Smooth muscle cell of the brain vasculature (primary cell): ENCODE measurements at regions not wholly inside any gene's neighbourhood (a gene's known extent, or its start where the extent isn't known, plus 50 kb on each side); places are given as distances from the start of the nearest gene placed in this dataset.

Experiments used
- DNase-seq: peaks from one replicate; pipeline ENCODE4 v3.0.0-alpha.2; 2012; ENCODE audit warnings: low read depth, low spot score

- DNase-seq = no peak
Measured at GRCh38 chr5:93886098-93886806, 144.9 kb upstream of the POU5F2 start.

- no peak for DNase-seq
Measured at GRCh38 chr5:93884254-93884653, 142.9 kb upstream of the POU5F2 start.

GRCh38 chr5:93883459-93883858, 142.1 kb upstream of the POU5F2 start:
- DNase-seq = no peak

DNA sequence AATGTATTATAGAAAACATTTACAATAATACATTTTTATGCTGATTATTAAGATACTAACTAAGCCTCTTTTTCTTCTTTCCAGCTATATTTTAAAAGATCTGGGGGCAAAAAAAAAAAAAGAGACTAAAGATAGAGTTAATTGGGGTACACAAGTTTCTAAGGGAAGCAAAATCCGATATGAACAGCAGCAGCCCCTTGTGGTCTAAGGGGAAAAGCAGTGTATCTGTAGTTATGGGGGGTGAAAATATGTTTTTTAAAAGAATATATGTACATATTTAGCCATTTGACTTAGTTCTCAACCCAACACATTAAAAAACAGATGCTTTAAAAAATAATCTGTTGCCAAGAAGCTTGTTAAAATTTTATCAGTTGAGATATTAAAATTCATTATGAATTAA, 134.3 kb upstream of the POU5F2 start:
- DNase-seq = no peak

GRCh38 chr5:93874491-93874890, 133.1 kb upstream of the POU5F2 start:
- DNase-seq = no peak

GRCh38 chr5:93874080-93874479, 132.7 kb upstream of the POU5F2 start:
- no peak for DNase-seq

GRCh38 chr5:93873211-93873736, 131.9 kb upstream of the POU5F2 start:
- no peak for DNase-seq

DNA sequence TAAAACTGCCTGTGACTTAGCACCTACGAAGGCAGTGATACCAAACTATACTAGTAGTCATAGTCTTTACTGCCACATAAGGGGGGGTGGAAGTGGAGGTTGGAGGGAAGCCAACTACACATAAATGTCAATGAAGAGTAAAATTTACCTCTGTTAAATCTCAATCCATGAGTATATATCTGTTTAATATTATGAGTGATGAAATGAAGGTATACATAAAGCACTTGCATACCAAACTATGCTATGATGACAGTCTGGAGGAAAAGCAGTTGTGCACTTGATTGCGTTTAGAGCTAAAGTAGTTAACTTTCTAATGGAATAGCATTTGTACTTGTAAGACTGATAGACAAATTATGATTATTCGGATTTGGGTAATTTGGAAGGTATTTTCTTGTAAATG, 129.2 kb upstream of the POU5F2 start:
- no peak for DNase-seq

- no peak for DNase-seq
Measured at GRCh38 chr5:93868851-93869250, 127.5 kb upstream of the POU5F2 start.

GRCh38 chr5:93850311-93850710, 108.9 kb upstream of the POU5F2 start:
- DNase-seq = no peak

DNA sequence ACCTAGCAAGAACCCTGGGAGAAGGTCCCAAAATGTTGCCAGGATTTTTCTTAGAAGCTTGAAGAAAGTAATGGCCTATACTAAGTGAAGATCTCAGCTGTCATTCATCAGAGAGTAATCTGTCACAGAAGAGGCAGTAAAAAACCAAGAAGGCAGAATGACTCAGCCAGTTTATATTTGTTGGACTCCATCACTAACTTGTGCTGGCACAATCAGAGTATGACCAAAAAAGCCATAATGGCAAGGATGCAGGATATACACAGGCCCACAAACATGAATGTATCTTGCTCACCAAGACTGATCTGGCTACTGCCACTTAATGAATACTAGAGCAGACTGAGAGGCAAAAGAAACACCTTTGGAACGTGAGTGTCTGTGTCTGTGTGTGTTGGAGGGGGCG, 104.0 kb upstream of the POU5F2 start:
- DNase-seq = no peak

- peak; percentile 4 for DNase-seq
Measured at GRCh38 chr5:93831449-93831848, 90.0 kb upstream of the POU5F2 start.

DNA sequence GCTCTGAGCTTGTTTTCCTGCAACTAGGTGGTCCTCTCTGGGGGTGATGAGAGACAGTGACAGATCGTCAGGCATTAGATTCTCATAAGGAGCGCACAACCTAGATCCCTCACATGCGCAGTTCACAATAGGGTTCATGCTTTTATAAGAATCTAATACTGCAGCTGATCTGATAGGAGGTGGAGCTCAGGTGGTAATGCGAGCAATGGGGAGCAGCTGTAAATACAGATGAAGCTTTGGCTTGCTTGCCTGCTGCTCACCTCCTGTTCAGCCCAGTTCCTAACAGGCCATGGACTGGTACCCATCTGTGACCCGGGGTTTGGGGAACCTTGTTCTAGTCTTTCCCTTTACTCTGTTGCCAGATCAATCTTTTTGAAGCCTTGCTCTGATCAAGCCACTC, 89.5 kb upstream of the POU5F2 start:
- DNase-seq = no peak

DNA sequence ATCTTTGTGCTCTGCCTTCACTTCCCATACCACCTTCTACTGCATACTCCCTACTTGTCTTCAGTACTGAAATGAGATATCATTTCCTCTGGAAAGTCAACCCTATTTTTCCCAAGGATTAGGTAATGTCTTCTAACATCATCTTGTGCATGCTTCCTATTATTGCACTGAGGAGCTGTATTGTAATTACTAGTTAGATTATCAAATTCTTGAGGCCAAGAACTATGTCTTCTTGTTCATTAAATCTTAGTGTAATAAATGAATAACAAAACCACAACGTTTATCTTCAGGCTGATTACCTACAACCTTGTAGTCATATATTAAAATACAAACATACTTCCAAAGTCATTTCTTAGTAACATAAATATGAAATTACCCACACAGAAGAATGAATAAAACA, 87.9 kb upstream of the POU5F2 start:
- DNase-seq = no peak

GRCh38 chr5:93821891-93822415, 80.6 kb upstream of the POU5F2 start:
- no peak for DNase-seq

DNA sequence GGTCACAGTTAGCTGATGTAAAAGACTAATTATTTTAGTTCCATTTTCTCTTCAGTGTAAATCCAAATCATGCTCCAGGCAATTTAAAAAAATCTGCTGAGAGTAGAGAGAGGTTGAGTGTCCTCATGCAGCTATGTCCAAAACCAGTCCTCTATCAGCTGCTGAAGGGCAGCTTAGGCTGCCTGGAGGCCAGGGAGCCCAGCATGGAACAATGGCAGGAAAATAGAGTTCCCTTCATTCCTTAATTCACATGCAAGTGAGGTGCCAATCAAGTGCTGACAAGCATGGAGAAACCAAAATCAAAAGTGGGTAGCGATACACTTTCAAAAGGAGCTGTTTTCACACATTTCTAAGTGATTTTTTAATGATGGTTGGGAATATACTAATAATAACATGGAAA, 78.3 kb upstream of the POU5F2 start:
- DNase-seq = no peak

DNA sequence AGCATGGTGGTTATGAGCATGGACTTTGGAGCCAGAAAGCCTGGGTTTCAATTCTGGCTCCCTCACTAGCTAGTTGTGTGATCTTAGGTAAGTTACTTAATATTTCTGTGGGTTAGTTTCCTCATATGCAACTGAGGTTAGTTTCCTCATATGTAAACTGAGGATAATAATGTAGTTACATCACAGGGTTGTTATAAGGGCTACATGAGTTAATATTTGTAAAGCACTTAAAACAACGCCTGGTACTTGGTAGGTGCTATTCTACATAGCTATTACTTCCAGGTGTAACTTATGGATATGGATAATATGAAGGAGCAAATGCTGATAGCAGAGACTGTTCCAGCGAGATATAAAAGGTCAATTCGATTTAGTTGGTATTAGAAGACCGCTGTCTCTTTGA, 69.4 kb upstream of the POU5F2 start:
- no peak for DNase-seq

DNA sequence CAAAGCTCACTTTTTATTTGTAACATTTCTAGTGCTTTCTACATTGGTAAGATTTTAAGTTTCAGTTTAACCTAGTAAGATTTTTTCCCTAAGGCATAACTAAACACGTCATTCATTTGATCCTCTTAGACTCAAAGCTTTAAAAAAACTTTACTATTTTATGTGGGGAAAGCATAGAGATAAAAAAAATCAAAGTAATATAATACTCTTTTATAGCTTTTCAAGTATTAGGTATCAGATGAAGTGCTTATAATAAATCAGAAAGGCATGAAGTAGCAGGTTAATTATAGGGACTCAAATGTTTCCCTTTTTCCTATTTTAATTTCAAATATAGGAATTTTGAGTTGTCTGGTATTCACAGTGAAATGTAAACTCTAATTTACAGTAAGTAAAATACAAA, 68.0 kb upstream of the POU5F2 start:
- no peak for DNase-seq

DNA sequence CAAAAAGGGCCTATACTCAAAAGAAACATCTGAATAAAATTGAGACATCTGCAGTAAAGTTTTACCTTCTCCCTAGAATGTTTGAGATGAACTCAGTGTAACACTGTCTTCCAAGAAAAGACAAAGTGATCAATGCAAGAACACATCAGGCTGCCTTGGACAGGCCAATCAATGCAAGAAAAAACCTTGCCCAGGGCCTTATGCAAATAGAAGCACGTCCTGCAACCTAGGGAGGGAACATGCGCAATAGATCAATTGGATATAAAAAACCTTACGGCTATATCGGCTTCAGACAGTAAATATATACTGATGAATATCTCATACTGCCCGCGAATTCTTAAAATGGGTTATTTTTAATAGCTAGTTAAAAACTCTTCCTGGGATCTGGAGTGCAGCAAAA, 66.4 kb upstream of the POU5F2 start:
- DNase-seq = no peak

DNA sequence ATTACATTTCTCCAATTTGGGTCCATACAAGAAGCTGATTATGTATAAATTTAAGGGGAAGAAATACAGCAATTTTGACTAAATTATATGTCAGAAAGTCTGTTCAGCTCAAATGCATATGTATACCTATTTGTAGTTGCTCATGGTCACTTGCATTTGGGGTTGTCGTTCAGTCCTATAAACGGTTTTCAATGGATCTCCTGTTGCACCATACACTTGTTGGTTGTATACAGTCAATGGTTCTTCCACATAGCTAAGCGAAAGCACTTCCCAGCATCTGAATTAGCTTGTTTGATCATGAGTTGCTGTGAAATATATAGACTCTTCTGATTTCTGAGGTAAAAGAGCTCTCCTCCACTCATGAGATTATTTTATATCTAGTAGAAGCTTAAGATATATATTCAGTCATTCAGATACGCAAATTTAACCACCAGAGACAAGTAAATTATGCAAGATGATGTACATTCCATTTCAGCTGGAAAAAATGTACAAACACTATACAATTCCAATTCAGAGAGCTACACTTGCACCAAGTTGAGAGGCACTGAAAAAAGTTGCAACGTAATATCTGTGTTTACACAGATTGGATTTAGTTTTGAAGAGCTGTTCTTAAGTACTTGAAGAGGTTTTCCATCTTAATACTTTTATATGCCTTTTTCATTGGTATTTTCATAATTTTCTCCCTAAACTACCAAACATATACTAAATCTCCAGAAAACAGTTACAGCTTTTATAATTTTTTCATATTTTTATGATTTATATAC, 64.4 kb upstream of the POU5F2 start:
- DNase-seq = no peak

DNA sequence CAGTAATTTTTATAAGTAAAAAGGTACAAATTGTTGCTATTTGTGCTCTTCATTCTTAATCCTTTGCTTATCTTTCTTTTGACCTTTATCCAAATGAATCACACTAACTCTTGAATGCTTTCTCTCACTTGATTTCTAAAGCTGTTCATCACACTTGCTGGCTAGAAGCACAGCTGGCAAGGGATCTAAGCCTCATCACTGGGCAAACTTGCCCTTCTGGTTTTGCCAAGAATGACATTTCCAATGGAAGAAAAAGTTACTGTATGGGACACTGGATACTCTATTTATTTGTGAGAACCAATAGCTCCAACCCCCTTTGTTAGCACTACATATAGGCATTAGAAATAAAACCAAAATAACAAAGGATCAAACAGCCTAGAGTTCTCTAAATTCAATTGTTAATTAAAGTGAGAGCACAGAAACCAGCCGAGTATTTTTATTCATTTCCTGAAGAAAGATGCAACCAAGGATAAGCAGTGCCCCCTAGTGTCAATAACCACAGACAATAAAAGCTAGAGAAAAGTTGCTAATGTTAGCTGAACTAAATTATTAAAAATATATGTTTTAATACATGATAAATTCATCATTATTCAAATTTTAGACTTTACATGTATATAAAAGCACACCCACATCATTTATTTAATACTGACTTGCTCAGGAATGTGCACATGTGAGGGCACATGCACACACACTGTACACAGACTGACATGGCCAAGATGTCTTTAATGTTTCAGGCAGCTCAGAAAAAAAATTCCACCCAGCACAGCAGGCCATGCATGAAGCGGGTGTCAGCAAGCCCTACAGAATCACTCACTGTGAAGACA, 59.8 kb upstream of the POU5F2 start:
- DNase-seq = peak; percentile 44

DNA sequence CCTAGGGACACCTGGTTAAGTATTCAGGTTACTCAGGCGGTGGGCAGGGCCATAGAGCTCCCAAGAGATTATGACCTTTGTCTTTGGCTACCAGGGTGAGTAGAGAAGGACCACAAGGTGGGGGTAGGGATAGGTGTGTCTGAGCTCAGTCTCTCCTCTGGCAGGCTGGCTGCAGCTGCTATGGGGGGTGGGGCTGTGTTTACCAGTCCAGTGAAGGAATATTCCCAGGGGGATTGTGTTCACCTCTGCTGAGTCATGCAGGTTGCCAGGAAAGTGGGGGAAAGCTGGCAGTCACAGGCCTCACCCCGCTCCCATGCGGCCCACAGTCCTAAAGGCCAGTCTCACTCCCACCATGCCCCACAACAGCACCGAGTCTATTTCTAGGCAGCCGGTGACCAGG, 53.6 kb upstream of the POU5F2 start:
- DNase-seq = no peak
